ENCODE measurements at regions not wholly inside any gene's neighbourhood (a gene's known extent, or its start where the extent isn't known, plus 50 kb on each side); places are given as distances from the start of the nearest gene placed in this dataset.
"Not testable (repeated sequence)": the region's sequence is repeated elsewhere in the genome, so short reads cannot be mapped to it uniquely, and the experiment has no call there.

- ATAC-seq, result peak in 1 of 2 donors; percentile 44
- DNase-seq; intact Hi-C loops (cut with DNase I): not testable (repeated sequence)
Observed at GRCh38 chr16:32740766-32741499, 65.0 kb upstream of the TP53TG3 start.

All from left cardiac atrium (tissue), 4 donors.